Erythroblast (primary cell): ENCODE measurements at regions not wholly inside any gene's neighbourhood (a gene's known extent, or its start where the extent isn't known, plus 50 kb on each side); places are given as distances from the start of the nearest gene placed in this dataset.

Experiments
- DNase-seq, 2 experiments: peaks; one replicate each; lab custom pipeline; 2025; lab: John Stamatoyannopoulos, UW
- GATA1 ChIP-seq: IDR thresholded peaks from 2 replicates; pipeline ENCODE4 v1.6.1; 2011; ENCODE audit warnings: low read depth, mild to moderate bottlenecking, control low read depth, low read length, moderate library complexity
- POLR2A ChIP-seq: IDR thresholded peaks from 2 replicates; pipeline ENCODE4 v1.6.1; 2011; ENCODE audit warnings: mild to moderate bottlenecking, low read length

DNA sequence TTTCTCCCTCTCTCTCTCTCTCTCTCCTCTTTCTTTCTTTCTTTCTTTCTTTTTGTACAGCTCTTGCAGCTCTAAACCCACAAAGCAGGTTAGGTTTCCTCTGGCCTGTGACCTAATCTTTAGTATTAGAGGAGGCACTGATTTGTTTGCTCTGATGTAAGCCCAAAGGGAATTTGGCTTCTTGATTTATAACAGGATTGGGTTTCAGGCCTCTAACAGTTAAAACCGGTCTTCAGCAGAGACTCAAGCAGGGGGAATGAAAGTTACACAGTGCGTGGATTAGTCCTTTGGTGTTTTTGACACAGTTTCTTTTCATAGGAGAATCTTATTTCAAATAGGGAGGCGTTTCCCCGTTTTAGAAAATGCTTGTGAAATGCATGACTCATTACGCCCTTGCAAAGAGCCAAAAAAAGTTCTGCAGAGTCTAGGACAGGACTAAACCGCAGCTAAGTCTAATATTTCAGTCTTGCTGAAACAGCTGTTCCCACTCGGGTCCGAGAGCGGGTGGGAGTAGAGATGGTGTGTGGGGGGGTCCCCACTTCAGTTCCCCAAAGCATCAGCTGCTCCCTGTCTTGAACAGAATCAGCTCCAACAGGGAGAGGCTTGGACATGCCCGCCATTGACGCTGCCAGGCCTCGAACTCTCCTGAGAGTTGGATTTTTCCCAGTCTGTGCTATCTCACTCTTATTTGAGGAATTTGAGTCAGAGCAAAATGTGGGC lies 296.5 kb upstream of the PITRM1 start:
- DNase-seq, result no peak
- TF ChIP-seq GATA1 (no peak), POLR2A (no peak)

DNA sequence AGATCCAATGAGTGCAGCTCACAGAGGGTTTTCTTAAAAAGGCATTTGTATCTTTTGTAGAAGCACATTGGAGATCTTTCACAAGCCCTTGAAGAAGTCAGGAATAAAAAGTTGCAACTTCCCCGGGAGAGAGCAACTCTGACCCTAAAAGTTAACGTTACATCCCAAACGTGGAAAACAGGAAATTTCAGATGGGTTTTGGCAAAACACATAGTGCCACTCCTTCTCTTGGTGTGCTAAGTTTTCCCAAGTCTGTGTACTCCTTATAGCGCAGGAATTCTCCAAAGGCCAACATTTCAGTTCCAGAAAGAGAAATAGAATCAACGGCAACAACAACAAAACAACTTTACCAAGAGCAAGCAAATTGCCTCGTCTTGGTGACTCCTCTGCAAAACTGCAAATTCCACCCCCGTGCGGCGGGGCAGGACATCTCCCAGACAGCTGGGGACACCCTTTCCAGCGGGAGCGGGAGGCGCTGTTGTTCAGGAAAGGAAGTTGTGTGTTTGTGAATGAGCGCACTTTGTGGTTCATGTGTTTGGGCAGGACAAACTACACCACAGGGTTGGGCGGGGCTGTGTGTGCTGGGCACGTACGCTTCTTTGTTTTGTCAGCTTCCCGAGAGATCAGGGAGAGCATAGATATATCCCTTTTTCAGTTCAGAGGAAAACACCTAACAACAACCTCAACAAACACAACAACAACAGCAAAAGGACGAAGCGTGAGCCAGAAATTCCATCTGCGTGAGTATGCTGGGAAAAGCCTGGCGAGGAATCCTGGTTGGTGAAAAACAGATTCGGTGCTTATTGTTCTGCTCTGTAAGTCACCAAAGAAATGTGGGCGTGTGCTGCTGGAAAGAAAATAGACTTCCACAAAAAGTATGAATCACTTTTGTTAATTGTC lies 294.7 kb upstream of the PITRM1 start:
- no peak for TF ChIP-seq GATA1
- no peak for TF ChIP-seq POLR2A
- DNase-seq, result no peak

DNA sequence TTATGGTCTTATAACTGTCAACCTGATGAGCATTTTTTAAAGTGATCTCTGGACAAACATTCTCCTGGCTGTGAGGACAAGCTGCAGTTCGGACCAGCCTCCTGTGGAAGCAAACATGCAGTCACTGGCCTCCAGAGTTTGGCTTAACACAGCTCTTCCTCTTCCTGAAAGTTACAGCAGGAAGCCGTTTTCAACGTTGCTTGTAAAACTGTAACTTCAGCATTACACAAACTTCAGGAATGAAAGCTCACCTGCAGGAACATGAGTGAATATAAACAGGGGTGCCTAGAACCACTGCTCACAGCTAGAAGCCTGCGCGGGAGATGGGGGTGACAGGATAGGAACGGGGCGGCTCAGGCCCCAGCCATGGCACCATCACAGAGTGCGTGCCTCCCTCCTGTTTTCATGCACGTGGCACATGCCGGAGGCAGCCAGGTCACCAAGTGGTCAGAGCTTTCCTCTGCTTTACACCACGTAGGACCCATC lies 292.9 kb upstream of the PITRM1 start:
- TF ChIP-seq GATA1 (no peak), POLR2A (no peak)

DNA sequence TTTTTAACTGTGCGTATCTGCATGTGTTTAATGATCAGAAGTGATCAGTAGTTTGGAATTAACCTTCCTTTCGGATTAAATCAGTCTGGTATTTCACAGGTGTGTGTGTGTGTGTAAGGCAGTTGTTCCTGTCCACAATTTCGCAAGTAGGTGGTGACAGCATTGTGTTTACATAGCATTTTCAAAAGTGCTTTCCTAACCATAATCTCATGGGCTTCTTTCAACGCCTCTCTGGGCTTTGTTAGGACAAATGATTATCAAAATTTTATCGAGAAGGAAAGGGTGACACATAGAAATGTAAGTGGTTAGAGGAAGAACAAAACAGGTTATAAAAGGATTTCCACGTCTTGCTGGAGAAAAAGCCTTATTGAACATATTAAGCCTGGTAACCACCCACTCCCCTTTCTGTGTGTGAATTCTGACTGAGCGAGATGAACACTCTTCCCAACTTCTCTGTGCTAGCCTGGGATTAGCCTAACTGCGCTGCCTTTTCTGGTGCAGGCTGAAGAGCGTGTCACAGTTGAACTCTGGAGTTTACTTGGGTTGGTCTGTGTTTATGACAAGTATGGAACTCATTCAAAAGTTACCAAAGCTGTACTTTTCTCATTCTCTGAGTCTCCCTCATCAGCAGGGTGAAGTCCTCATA lies 292.3 kb upstream of the PITRM1 start:
- TF ChIP-seq POLR2A, result no peak
- TF ChIP-seq GATA1, result no peak
- DNase-seq, result no peak

More for the DNA sequence above, 292.9 kb upstream of the PITRM1 start:
- no peak for DNase-seq

DNA sequence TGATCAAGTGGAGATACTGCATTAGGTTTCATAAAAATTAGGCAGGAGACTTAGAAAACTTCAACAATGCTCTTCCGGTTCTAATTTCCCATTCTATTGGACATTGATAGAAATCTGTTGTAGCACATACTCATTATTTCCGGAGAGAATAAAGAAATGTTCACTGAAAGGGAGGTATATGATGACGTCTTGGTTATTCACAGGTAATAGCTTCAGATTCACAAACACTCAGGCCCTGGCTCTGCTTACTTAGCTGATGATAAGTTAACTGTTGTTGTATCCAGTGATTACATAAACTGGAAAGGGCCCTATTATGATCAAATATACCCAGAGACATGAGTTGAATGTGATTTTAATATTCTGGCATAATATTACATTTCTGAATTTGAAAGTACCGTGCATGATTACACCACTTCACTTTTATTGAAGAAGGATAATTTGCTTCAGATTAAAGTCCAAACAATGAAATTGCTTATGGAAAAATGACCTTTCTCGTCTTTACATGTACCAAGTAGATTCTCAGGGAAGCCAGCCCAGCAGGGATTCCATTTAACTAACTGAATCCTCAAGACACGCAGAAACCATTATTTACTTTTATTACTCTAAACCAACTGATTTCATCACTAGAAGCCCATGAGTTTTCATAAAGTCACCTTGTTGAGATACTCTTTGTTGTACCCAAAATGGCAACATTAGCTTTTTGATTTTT lies 288.0 kb upstream of the PITRM1 start:
- TF ChIP-seq POLR2A (no peak), GATA1 (no peak)

DNA sequence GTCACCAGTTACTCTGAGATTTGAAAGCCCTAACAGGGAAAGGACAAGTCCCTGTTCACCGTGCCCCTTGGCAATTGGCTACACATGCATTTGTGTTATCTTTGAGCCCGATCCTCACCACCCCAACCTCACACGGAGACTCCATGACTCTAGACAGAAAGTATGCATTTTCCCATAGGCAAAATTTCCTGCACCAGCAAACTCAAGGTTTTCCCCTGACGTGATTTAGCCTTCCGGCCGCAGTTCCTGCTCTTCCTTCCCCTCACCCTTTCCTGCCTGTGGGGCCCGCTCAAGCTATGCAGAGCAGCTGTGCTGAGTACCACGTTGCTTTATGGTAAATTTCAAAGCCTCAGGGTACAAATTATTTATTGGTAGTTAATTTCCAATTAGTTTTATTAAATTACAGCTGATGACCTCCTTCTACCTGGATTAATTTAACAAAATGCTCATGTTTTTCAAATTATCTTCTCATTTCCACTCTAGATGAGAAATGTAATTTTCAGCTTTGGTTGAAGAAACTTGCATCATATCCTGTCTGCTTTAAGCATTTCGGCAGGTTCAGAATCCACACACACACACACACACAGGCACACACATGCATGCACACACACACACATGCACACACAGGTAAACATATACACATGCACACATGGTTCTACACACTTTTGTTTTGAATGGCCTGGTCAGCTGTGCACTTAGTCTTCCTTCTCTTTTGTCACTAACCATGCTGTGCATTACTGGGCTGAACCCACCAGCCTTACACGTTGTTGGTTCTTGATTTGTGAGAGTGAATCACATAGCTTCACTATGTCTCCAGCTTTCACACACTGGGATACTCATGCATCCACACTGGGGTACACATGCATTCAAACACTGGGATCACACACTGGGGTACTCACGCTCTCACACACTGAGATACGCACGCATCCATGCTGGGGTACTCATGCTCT lies 283.1 kb upstream of the PITRM1 start:
- DNase-seq, result no peak
- TF ChIP-seq GATA1 (no peak), POLR2A (no peak)

More for the DNA sequence above, 288.0 kb upstream of the PITRM1 start:
- no peak for DNase-seq

DNA sequence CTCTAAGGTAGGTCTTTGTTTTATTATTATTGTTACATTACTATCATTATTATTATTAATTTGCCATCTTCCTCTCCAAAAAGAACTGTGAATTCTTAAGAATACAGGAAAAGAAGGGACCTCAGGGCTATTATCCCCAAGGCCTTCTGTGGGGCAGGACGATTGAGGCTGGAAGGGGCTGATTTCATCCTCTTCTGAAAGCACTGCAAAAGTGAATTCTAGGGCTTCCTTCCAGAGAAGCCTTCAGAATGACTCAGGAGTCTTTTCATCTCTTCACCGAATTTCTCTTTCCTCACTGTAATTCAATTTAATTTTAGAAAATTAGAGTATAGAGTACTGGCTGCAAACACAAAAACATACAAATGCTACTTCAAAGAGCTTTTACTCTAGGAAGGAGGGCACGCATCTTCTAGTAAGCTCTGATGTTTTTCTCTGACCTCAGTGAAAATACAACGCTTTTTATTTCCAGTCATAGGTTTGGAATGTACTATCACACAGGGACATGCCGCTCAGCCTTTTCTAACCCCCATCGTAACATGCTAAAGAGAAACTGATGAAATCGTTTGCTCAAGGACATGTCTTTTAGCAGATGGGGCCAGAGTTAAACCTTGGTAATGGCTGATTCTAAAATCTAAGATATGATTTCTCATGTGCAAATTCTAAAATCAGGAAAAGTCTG lies 280.2 kb upstream of the PITRM1 start:
- no peak for DNase-seq
- TF ChIP-seq GATA1 (no peak), POLR2A (no peak)

DNA sequence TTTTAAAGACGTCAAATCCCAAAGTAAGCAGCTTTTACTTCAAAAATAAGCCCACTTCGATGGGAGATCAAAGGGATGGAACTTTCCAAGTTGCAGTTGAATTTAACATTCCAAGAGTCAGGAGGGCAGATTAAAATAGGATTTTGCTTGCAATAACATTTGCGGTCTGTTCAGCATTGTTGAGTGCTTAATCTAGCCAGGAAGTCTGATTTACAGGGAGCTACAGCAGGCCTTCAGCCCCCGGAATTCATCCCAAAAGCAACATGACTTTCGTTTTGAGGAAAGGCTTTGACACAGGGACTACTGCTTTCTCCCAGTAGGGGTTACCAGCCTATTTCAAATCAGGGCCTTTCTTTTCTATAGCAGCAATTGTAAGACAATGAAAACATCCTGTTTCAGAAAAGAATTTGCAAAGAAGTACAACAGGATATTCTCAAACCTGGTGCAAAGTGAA lies 279.6 kb upstream of the PITRM1 start:
- no peak for DNase-seq
- TF ChIP-seq POLR2A (no peak), GATA1 (no peak)

DNA sequence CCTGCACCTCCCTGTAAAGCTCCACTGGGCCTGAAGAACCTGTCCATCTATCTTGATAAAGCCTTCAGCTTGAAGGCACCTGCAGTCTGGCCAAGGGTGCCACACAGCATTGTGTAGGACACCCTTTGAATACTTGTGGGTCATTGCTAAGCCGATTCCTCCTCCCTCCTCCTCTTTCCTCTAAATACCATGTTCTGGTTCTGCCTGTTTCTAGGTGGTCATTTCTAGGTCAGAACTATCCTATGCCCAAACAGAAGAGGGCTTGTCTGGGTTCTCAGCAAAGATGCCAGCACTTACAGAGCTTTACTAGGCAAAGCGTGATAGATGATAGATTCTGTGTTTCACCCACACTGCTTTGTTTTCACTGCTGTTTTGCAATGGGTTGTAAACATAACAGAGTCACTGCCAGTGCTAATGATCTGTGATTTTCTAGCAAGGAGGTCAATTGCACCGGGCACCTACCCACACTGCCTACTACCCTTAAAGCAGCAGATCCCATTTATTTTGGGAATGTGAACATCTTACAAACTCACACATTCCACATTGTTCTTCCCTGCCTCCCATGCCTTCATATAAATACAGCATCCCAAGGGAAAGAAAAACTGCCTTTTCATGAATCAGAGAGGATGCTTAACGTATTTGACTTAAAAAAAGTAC lies 279.1 kb upstream of the PITRM1 start:
- TF ChIP-seq POLR2A, result no peak
- no peak for TF ChIP-seq GATA1
- DNase-seq, result no peak

DNA sequence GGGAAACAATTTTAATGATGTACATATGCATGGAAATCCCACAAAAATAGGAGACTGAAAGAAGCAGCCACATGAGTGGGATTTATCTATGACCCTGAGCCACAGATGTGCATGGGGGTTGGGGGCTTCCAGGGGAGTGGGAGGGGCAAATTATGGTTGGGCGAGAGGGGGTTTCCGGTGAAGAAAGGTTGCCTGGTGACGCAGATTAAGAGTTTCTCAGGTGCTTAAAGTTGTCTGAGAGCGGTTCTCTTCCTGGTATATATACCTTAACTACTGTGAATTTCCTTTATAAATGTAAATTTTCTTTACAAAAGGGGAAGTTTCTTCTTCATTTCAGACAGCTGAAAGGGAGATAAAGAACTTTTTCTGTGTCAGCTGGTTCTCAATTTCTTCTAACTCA lies 273.6 kb upstream of the PITRM1 start:
- no peak for TF ChIP-seq GATA1
- TF ChIP-seq POLR2A, result no peak
- DNase-seq, result no peak

DNA sequence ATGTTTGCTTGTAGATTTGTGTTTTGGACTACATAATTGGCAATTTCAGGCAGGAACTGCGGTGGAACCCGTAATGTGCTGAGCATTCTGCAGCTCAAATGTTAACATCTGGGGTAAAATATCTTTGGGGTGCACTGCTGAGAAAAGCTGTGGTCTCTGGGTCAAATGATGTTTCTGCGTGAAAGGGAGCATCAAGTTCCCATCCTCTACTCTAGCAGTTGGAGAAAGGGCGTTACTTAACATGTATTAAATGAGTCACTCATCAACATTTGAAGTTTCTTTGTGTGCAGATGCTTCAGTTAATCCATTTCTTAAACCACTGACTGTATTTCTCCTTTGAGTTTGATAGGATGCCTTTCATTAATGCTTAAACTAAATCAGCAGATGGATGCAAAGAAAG lies 273.1 kb upstream of the PITRM1 start:
- DNase-seq, result no peak
- TF ChIP-seq GATA1 (no peak), POLR2A (no peak)
